B cell (primary cell): ENCODE measurements at regions not wholly inside any gene's neighbourhood (a gene's known extent, or its start where the extent isn't known, plus 50 kb on each side); places are given as distances from the start of the nearest gene placed in this dataset.

Experiments
- CTCF ChIP-seq: fragments of 200-600 bp; IDR thresholded peaks from one replicate; pipeline ENCODE4 v1.8.0; 2022; ENCODE audit warnings: antibody characterized with exemption, mild to moderate bottlenecking
- EZH2 ChIP-seq: IDR thresholded peaks from 2 replicates; pipeline ENCODE4 v1.6.1; 2012; ENCODE audit warnings: borderline replicate concordance, low read depth, mild to moderate bottlenecking, moderate library complexity, low read length; ENCODE audit not compliant: insufficient read depth, poor library complexity, severe bottlenecking

GRCh38 chr6:114445846-114446245, 103.0 kb upstream of the HS3ST5 start:
- TF ChIP-seq CTCF (no peak), EZH2 (no peak)
